Liver (tissue), 3 donors: ENCODE measurements at regions not wholly inside any gene's neighbourhood (a gene's known extent, or its start where the extent isn't known, plus 50 kb on each side); places are given as distances from the start of the nearest gene placed in this dataset.

Source experiments
- CTCF ChIP-seq: fragments of 150-350 bp; IDR thresholded peaks from 2 replicates; pipeline ENCODE4 v1.5.1; 2017; ENCODE audit warnings: improper control_type of control experiment, low read depth, low read length; ENCODE audit not compliant: missing input control
- RAD21 ChIP-seq, 2 donors: IDR thresholded peaks; 2 replicates each; pipeline ENCODE4 v1.6.1; 2016; ENCODE audit warnings: antibody characterized with exemption in 2 of 2, mild to moderate bottlenecking in 2 of 2
- RXRA ChIP-seq, 2 donors: IDR thresholded peaks; 2 replicates each; pipeline ENCODE4 v1.6.1; 2017 to 2018; ENCODE audit warnings: antibody characterized with exemption in 2 of 2, mild to moderate bottlenecking in 1 of 2
- donor health status: healthy.
- donor health status: healthy.

- TF ChIP-seq CTCF: no peak
- no peak for TF ChIP-seq RAD21 (IDR thresholded peaks at IDR 0.05)
- no peak for TF ChIP-seq RXRA (IDR thresholded peaks at IDR 0.05)
Measured at GRCh38 chr14:101255765-101256125, 305.6 kb upstream of the DIO3 start.
